ENCODE measurements at regions not wholly inside any gene's neighbourhood (a gene's known extent, or its start where the extent isn't known, plus 50 kb on each side); places are given as distances from the start of the nearest gene placed in this dataset.

DNA sequence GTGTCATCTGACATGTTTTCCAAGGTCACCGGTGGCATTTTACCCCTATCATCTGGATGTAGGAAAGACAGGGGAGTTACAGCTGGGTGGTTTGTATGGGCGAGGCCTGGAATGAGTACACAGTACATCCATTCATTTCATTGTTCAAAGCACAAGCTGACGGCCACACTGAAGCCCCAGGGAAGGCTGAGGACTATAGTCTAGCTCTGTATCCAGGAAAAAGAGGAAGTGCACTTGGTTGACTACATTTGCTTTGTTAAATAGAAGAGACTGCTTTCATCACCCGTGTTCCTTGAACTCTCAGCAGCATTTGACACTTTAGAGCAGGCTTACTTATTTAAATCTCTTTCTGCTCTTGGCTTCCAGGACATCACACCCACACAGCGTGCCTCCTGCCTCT, 1041.0 kb upstream of the TENM3 start:
- ATAC-seq = no peak
- Histone ChIP-seq H3K27me3 (no peaks in the 10 kb centered on the region), H3K4me3 (no peak overlapping the region), H3K9me3 (no peaks in the 10 kb centered on the region), H3K36me3 (no peaks in the 10 kb centered on the region), H3K4me1 (no peaks in the 10 kb centered on the region), H3K27ac (no peak overlapping the region)
- intact Hi-C loops (cut with DNase I) = no loop called here
- DNase-seq = no peak
- no peak for TF ChIP-seq CTCF (IDR thresholded peaks at IDR 0.05)

DNA sequence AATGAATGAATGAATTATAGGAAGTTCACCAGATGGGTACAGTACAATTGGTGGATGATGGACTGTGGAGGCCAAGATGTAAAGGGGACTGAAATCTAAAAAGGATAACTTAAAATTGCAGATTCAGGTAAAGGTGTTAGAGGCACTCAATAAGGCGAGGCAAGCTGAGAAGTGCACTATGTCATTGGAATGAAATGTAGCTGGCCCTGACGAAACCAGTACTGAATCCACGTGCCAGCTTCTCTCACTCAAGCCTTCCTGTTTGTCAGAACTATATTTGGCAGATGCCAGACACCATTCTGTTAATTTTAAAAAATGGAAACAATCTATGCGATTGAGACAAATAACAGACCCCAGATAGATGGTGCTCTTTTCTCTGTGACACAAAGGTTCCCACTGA, 1039.1 kb upstream of the TENM3 start:
- no peak for TF ChIP-seq CTCF (IDR thresholded peaks at IDR 0.05)
- intact Hi-C loops (cut with DNase I) = no loop called here
- Histone ChIP-seq H3K36me3 (no peaks in the 10 kb centered on the region), H3K9me3 (no peaks in the 10 kb centered on the region), H3K4me1 (no peaks in the 10 kb centered on the region), H3K4me3 (no peak overlapping the region), H3K27ac (no peak overlapping the region), H3K27me3 (no peaks in the 10 kb centered on the region)
- DNase-seq = peak in 1 of 4 donors; percentile 35
- peak; percentile 42 for ATAC-seq

- no peak overlapping the region for H3K27ac ChIP-seq
- H3K4me1 ChIP-seq = no peaks in the 10 kb centered on the region
- no peaks in the 10 kb centered on the region for H3K36me3 ChIP-seq
- H3K27me3 ChIP-seq = no peaks in the 10 kb centered on the region
- no peak overlapping the region for H3K4me3 ChIP-seq
- TF ChIP-seq CTCF (IDR thresholded peaks at IDR 0.05) = no peak
- ATAC-seq = no peak
- intact Hi-C loops (cut with DNase I) = no loop called here
- no peaks in the 10 kb centered on the region for H3K9me3 ChIP-seq
- peak in 2 of 4 donors; percentile 38 to 41 for DNase-seq
These were observed 1029.7 kb upstream of the TENM3 start for GRCh38 chr4:181213551-181213950.

DNA sequence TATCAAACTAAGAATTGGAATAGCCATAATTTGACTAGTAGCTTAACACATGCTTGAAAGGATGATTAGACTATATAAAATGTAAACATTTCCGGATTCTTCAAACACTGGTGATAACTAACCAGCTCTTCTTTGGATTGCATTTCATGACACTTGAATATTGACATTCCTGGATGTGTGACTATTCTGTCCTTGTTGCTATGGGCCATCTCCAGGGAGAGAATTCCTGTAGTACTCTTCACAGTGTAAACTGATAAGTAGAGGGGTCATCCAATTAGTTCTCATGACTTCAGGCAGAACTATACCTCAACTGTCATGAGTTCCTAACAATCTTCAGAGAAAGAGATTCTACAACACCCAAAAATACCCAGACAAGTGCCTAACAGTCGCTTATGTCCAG, 1026.7 kb upstream of the TENM3 start:
- TF ChIP-seq CTCF (IDR thresholded peaks at IDR 0.05) = no peak
- Histone ChIP-seq H3K36me3 (no peaks in the 10 kb centered on the region), H3K9me3 (no peaks in the 10 kb centered on the region), H3K4me1 (no peaks in the 10 kb centered on the region), H3K27me3 (no peaks in the 10 kb centered on the region), H3K4me3 (no peak overlapping the region), H3K27ac (no peak overlapping the region)
- no peak for DNase-seq
- intact Hi-C loops (cut with DNase I) = no loop called here
- no peak for ATAC-seq

- ATAC-seq = no peak
- H3K27ac ChIP-seq = no peak overlapping the region
These were observed 1023.3 kb upstream of the TENM3 start for GRCh38 chr4:181219783-181220416.

More at GRCh38 chr4:181219783-181220416, 1023.3 kb upstream of the TENM3 start:
- no peaks in the 10 kb centered on the region for H3K36me3 ChIP-seq
- no peak for DNase-seq
- H3K4me3 ChIP-seq = no peak overlapping the region
- no peak for TF ChIP-seq CTCF (IDR thresholded peaks at IDR 0.05)
- no peaks in the 10 kb centered on the region for H3K4me1 ChIP-seq
- H3K9me3 ChIP-seq = no peaks in the 10 kb centered on the region
- H3K27me3 ChIP-seq = no peaks in the 10 kb centered on the region
- intact Hi-C loops (cut with DNase I) = no loop called here
